HG02885 (cell line): ENCODE measurements at regions not wholly inside any gene's neighbourhood (a gene's known extent, or its start where the extent isn't known, plus 50 kb on each side); places are given as distances from the start of the nearest gene placed in this dataset.
"Not testable (repeated sequence)": the region's sequence is repeated elsewhere in the genome, so short reads cannot be mapped to it uniquely, and the experiment has no call there.

Source experiments
- ATAC-seq: cut with Tn5 transposase; IDR thresholded peaks from one replicate; pipeline ENCODE4 v1.9.1; 2021; ENCODE audit warnings: mild to moderate bottlenecking; ENCODE audit not compliant: unreplicated experiment, poor library complexity

GRCh38 chr14:21910260-21910659 is 236.6 kb upstream of the OR4E1 start:
- no peak for ATAC-seq

- ATAC-seq, result peak; percentile 59
Observed at GRCh38 chr14:21902561-21903181, 229.1 kb upstream of the OR4E1 start.

DNA sequence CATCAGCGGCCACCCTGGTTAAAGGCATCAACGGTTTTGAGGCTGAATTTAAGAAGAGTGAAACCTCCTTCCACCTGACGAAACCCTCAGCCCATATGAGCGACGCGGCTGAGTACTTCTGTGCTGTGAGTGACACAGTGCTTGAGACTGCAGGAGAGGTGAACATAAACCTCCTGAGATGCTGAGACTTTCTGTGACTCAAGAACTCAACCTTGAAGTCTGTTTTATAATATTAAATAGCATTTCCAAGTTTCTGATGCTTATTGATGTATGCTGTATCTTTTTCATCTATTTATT is 221.2 kb upstream of the OR4E1 start:
- peak; percentile 39 for ATAC-seq

- peak; percentile 65 for ATAC-seq
Observed at GRCh38 chr14:21894003-21894897, 220.6 kb upstream of the OR4E1 start.

GRCh38 chr14:21891921-21892320 is 218.3 kb upstream of the OR4E1 start:
- ATAC-seq, result no peak

DNA sequence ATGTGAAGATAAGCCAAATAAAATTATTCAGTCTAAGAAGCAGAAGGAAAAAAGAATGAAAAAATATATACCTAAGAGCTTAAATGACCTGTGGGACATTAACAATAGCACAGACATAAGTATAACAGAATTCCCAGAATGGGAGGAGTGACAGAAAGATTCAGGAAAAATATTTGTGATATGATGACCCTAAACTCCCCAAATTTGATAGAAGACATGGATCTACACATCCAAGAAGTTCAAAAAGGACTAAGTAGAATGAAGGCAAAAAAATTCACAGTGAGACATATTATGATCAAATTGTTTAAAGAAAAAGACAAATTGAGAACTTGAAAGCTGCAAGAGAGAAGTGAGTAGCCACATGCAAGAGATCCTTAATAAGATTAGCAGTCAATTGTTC is 211.4 kb upstream of the OR4E1 start:
- no peak for ATAC-seq

DNA sequence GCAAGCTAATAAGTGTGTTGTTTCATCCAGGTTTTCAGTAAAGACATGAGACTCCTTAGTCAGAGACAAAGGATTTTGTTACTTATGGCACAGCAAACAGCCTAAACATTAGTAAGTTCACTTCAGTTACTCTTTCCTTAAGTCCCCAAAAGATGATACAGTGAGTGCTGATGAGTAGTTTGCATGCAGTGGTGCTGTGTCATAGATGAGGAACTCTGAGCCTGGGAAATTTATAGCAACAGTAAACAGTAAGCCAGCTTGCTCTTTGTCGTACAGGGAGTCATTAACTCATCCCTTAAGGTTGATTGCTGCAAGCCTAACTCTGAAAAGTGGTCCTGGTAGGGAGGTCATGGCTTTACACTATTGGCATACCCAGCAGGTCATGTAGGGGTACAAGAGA is 208.6 kb upstream of the OR4E1 start:
- no peak for ATAC-seq

- no peak for ATAC-seq
Observed at GRCh38 chr14:21880918-21881317, 207.3 kb upstream of the OR4E1 start.

GRCh38 chr14:21875791-21876190 is 202.2 kb upstream of the OR4E1 start:
- no peak for ATAC-seq

DNA sequence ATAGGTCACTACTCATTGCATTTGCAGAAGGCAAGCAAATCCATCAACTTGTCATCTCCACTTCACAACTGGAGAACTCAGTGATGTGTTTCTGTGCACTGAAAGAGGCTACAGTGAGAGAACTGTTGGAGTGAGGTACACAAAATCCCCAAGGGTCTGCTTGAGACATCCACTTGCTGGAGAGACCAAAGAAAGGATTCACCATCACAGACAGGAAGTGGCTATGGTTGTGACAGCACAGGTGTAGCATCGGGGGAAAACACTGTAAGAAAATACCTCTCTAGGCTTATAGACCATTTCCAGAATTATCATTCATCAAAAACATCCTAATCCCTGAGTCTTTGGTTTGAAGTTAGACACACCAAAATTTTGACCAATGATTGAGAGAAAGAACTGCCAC is 201.3 kb upstream of the OR4E1 start:
- no peak for ATAC-seq

DNA sequence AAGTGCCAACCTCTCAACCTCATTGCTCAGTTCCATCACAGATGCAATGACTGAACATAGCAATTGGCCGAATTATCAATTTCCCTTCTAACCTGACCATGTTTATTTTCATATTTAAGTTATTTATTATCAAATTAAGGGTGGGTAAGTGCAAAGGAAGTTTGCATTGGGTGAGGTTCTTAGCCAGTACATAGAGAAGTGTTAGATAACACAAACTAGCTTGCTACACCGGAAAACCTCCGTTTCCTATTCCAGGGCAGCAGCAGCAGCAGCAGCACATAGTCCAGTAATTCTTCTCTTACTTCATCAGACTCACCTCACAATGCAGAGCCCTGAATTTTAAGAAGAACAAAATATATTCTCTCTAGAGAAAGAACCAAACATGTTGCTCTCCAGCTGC is 200.5 kb upstream of the OR4E1 start:
- no peak for ATAC-seq

GRCh38 chr14:21868442-21869046 is 194.9 kb upstream of the OR4E1 start:
- peak; percentile 90 for ATAC-seq

DNA sequence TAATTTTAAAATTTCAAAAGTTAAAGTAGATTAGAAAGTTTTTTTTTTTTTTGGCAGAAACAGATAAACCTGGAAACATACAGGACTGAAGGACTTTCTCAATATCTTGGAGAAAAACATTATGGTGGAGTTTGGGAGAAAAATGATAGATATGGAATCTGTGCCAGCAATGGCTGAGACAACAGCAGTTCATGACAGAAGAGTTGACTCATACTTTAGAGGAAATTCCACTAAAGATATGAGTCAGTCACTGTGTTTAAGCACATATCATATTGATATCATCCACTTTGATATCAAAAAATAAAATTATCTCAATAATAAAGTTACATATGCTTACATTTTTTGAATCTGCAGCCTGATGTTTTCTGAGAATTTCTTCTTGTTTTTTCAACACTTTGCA is 193.9 kb upstream of the OR4E1 start:
- ATAC-seq, result no peak

DNA sequence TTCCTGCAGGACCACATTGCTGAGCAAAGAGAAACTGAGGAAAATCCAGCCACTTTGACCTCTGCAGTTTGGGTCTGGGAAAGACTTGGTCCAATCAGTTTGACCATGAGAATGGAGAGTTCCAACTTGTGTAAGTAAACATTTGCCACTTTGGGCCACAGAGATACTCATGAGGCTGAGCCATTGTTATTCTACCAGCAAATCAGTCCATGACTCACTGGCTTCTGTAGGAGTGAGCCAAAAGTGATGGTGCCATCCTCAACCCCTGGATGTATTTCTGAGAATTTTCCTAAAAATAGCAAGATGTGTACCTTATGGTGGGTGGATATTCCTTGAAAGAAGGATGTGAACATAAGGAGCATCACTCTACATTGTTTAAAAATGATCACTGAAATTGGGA is 192.9 kb upstream of the OR4E1 start:
- no peak for ATAC-seq

DNA sequence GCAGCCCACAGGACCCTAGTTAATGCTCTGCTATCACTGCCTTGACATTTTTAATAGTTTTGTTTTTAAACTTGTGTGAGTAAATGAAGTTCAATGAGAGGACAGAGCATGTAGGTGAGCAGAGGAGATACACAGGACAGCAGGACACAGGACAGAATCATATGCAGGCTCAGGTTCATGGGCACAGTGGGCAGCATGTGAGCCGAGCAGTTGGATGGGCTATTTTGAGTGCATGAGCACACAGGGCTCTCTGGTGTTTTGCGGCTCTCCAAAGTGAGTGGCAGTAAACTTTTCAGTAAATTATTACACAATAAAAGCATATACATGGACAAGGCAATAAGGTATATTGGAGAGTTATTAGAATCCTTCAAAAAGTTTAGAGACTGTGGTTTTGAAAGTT is 189.7 kb upstream of the OR4E1 start:
- no peak for ATAC-seq

DNA sequence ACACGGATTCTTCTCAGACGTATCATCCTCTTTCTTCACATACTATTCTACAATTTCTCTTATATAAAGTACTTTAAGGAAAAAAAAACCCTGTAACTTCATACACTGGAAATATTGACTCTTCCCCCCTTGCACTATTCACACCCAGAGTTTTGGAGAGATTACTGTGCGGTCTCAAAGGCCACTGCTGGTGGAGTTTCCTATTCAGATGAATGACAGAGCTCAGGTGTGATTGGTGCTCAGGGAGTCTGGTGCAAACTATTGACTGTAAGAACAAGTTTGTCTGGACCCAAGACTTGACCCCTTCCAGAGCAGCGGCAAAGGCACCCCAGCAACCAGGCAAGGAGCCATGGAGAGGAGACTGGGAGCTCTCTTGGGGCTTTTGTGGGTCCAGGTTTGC is 187.5 kb upstream of the OR4E1 start:
- no peak for ATAC-seq

- ATAC-seq, result no peak
Observed at GRCh38 chr14:21860172-21860571, 186.6 kb upstream of the OR4E1 start.

- no peak for ATAC-seq
Observed at GRCh38 chr14:21852775-21853174, 179.2 kb upstream of the OR4E1 start.

DNA sequence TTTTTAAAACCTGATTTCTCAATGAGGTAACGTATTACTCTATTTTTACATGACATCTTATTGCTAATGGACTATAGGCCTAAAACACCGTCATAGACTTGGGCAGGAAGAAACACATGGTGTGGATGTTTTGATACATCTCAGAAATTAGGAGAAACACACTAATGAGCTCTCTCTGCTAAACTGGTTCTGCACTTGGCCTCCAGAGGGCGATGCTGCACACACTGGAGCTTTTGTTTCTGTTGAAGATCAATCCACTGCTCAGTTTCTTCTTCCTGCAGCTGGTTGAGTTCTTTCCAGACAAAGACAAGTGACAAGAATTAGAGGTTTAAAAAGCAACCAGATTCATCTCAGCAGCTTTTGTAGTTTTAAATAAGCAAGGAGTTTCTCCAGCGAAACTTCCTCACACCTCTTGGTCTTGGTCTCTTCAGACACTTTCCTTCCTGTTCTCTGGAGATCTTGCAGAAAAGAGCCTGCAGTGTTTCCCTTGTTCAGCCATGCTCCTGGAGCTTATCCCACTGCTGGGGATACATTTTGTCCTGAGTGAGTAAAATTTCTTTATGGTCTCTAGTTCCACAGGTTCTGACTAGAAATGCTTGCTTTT is 178.5 kb upstream of the OR4E1 start:
- peak; percentile 82 for ATAC-seq

- ATAC-seq, result not testable (repeated sequence)
Observed at GRCh38 chr14:21846902-21847301, 173.3 kb upstream of the OR4E1 start.

GRCh38 chr14:21846227-21846885 is 172.7 kb upstream of the OR4E1 start:
- ATAC-seq, result peak; percentile 72
